RWPE1 (cell line): ENCODE measurements at regions not wholly inside any gene's neighbourhood (a gene's known extent, or its start where the extent isn't known, plus 50 kb on each side); places are given as distances from the start of the nearest gene placed in this dataset.

ENCODE experiments used
- CTCF ChIA-PET: fragments of 350-600 bp; sonication (Branson Sonifier 250); formaldehyde crosslinking; extraction: SDS; loops from one replicate; lab custom pipeline; 2021; lab: Yijun Ruan, JAX
- POLR2A ChIA-PET: fragments of 400-600 bp; formaldehyde crosslinking; extraction: SDS; loops from one replicate; lab custom pipeline; 2020; ENCODE audit warnings: antibody characterized with exemption; ENCODE audit not compliant: low non-redundant PET; lab: Yijun Ruan, JAX
- DNase-seq: peaks from one replicate; pipeline ENCODE4 v3.0.0; 2012; ENCODE audit warnings: low spot score
- H3K27ac ChIP-seq: fragments of 450-650 bp; 2 replicates; pipeline ENCODE4 v1.5.1; 2017
- TF ChIP-seq, protein P1 (sequence below): fragments of 450-650 bp; conservative IDR thresholded peaks from 2 replicates; pipeline ENCODE4 v1.5.1; 2017; ENCODE audit warnings: low read depth, mild to moderate bottlenecking

DNA sequence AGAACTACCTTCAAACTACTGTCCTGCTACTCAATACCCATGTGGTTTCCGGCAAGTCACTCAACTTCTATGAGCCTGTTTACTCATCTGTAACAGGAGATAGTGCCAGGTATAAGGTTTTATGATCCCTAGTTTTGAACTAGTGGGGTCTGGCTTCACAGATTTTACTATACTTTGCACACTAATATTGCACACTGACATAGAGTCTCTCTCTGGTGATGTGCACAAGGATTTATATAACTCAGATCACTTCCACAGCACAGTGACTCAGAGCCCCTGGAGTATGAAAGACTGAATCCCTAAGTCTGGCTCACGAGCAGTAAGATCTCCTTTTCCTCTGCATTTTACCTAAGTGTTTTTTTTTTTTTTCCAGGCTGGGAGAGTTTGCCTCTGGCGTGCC lies 69.7 kb upstream of the SLC38A2 start:
- peak; percentile 44 for DNase-seq
- ChIA-PET CTCF (no interaction called here), POLR2A (no interaction called here)
- TF ChIP-seq, protein P1, sequence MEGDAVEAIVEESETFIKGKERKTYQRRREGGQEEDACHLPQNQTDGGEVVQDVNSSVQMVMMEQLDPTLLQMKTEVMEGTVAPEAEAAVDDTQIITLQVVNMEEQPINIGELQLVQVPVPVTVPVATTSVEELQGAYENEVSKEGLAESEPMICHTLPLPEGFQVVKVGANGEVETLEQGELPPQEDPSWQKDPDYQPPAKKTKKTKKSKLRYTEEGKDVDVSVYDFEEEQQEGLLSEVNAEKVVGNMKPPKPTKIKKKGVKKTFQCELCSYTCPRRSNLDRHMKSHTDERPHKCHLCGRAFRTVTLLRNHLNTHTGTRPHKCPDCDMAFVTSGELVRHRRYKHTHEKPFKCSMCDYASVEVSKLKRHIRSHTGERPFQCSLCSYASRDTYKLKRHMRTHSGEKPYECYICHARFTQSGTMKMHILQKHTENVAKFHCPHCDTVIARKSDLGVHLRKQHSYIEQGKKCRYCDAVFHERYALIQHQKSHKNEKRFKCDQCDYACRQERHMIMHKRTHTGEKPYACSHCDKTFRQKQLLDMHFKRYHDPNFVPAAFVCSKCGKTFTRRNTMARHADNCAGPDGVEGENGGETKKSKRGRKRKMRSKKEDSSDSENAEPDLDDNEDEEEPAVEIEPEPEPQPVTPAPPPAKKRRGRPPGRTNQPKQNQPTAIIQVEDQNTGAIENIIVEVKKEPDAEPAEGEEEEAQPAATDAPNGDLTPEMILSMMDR, result no peak
- H3K27ac ChIP-seq, result no peak overlapping the region

DNA sequence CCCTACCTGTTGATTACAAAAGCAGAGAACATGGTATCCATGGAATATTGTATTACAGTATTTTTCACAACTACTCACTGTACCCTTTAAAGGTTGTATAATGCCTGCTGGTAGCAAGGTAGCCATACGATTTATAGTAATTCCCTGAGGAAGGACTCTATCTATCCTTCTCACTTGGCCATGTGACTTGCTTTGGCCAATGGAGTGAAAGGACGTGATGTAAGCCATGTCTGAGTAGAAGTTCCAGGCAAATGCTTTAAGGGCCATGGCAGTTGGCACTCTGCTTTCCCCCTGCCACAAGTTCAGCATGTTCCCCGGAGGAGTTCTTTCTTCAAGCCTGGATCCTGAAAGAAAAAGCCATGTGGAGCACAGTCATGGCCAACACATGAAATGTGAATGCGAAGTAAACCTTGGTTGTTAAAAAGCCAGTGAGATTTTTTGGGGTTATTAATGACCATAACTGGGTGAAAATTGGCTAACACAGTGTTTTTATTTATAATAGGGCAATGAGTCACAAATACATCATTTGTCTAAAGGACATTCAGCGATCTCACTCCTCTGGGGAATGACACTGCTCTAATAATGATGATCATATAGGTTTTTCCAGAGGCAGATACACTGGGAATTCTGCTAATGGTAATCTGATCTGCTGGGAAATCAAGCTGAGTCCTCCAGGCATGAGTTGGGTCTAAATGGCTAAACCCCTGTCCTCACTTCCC lies 67.4 kb upstream of the SLC38A2 start:
- H3K27ac ChIP-seq, result no peak overlapping the region
- DNase-seq, result no peak
- CTCF ChIA-PET, result interaction anchor here (0.6 kb wide), 1 partner anchor 33 kb away, joined by 3 read pairs; no protein-coding TSS in a partner anchor
- TF ChIP-seq, protein P1, result no peak
- POLR2A ChIA-PET, result no interaction called here

DNA sequence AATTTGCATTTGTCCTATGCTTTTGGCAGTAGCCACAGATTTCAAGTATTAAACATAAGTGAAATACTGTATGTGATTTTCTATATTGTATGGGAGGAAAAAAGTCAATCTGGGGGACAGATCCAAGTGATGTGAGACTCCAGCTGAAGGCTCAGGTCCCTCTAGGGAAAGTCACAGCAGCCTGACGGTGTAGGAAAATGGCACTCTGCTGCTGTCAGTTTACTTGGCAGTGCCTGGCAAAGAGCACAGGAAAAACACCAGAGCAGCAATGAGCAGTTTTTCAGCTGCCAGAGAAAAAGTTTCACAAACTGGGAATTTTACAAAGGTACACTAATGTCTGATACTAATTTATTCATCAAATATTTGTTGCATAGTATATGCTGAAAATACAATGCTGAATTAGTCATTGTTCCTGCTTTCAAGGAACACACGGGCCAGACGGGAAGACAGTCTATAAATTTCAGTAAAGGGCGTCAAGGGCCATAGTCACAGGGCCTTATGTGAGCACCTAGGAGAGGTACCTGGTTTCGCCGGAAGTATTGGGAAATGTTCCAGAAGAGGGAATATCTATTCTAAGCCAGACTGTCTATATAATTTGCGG lies 66.2 kb upstream of the SLC38A2 start:
- POLR2A ChIA-PET, result no interaction called here
- CTCF ChIA-PET, result interaction anchor here (0.7 kb wide), 1 partner anchor 224 kb away, joined by 4 read pairs; no protein-coding TSS in a partner anchor

DNA sequence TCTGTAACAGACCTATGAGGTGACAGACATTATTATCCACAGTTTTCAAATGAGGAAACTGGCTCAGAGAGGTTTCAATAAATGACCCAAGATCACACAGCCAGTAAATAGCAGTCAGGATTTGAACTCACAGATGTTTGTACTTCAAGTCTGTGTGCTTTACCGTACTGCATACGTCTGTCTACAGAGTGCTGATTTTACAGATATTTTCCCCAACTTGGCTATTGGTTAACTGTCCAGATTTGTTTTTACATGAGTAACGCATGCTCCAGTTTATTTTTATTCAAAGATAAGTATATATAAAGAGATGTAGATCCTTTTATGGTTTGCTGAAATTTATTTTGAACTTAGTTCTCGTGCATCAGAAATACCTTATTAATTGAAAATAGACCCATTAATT lies 65.7 kb upstream of the SLC38A2 start:
- POLR2A ChIA-PET, result no interaction called here
- H3K27ac ChIP-seq, result no peak overlapping the region
- no peak for DNase-seq
- CTCF ChIA-PET, result interaction anchor here (0.7 kb wide), 1 partner anchor 224 kb away, joined by 4 read pairs; no protein-coding TSS in a partner anchor
- TF ChIP-seq, protein P1, result no peak

More for the DNA sequence above, 66.2 kb upstream of the SLC38A2 start:
- TF ChIP-seq, protein P1, result no peak
- no peak overlapping the region for H3K27ac ChIP-seq
- no peak for DNase-seq

DNA sequence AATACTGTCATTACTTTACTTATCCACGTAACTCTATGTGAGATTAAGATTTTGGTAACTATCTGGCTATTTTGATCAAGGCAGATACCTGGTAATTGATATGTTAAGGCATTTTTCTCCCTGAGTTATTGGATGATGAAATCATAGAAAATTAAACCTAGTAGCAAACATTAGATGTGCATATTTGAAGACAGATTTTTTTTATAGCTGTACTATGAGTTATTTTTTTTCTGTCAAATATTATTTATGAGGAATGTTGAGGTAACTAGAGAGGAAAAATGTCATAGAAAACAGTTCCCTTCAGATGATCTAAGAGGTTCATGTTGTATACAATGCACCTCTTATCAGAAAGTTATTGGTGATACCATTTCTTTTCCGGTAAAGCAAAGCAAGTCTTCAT lies 64.9 kb upstream of the SLC38A2 start:
- CTCF ChIA-PET, result interaction anchor here (0.6 kb wide), 1 partner anchor 138 kb away, joined by 3 read pairs; no protein-coding TSS in a partner anchor
- POLR2A ChIA-PET, result no interaction called here

DNA sequence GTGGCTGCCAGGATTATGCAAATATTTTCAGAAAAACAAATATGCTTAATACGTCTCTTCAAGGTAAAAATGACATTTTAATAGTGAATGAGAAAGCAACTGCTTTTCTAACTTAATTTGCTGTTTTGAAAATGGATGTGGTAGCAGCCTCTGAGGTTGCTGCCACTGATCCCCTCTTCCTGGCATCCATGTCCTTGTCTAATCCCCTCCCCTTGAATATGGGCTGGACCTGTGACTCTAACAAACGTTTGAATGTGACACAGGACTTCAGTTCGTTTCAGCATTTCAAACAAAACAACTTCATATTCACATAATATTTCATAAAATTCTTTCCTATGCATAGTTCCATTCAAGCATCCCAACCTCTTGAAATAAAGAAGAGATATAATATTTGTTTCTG lies 64.2 kb upstream of the SLC38A2 start:
- no peak overlapping the region for H3K27ac ChIP-seq
- TF ChIP-seq, protein P1, result no peak
- ChIA-PET CTCF (no interaction called here), POLR2A (no interaction called here)
- DNase-seq, result no peak

More for the DNA sequence above, 64.9 kb upstream of the SLC38A2 start:
- H3K27ac ChIP-seq, result no peak overlapping the region
- TF ChIP-seq, protein P1, result no peak
- no peak for DNase-seq
